Muscle of leg (tissue), 3 donors: ENCODE measurements at regions not wholly inside any gene's neighbourhood (a gene's known extent, or its start where the extent isn't known, plus 50 kb on each side); places are given as distances from the start of the nearest gene placed in this dataset.
"Not testable (repeated sequence)": the region's sequence is repeated elsewhere in the genome, so short reads cannot be mapped to it uniquely, and the experiment has no call there.

Experiments used
- DNase-seq: peaks from one replicate; pipeline ENCODE4 v3.0.0; 2013
- H3K27ac ChIP-seq: one replicate; pipeline ENCODE4 v1.5.1; 2013; ENCODE audit warnings: mild to moderate bottlenecking, low read length, control low read depth
- H3K27me3 ChIP-seq: one replicate; pipeline ENCODE4 v1.6.1; 2013; ENCODE audit warnings: low read length; ENCODE audit not compliant: control insufficient read depth, insufficient read depth
- H3K36me3 ChIP-seq: one replicate; pipeline ENCODE4 v1.6.1; 2013; ENCODE audit warnings: low read length; ENCODE audit not compliant: control insufficient read depth, insufficient read depth
- H3K4me1 ChIP-seq: one replicate; pipeline ENCODE4 v1.6.1; 2013; ENCODE audit warnings: low read length; ENCODE audit not compliant: control insufficient read depth, insufficient read depth
- H3K4me3 ChIP-seq: one replicate; pipeline ENCODE4 v1.5.1; 2013; ENCODE audit warnings: low read length, control low read depth
- H3K9me3 ChIP-seq: replicated peaks from 2 replicates; pipeline ENCODE4 v1.6.1; 2013; ENCODE audit warnings: low read depth, low read length; ENCODE audit not compliant: control insufficient read depth
- WGBS: methylation state at CpG from one replicate; pipeline ENCODE4 v1.1.5; 2013; ENCODE audit warnings: missing lambda C conversion rate; ENCODE audit not compliant: insufficient coverage; 5-methylcytosine and 5-hydroxymethylcytosine counted together

- H3K36me3 ChIP-seq: no peaks in the 10 kb centered on the region
- no peak overlapping the region for H3K4me3 ChIP-seq
- H3K9me3 ChIP-seq: no peaks in the 10 kb centered on the region
- 100% methylated on average over 1 of the region's 2 CpGs for WGBS
- no peak overlapping the region for H3K27ac ChIP-seq
- H3K27me3 ChIP-seq: no peaks in the 10 kb centered on the region
- peaks cover 5% of the 10 kb centered on the region for H3K4me1 ChIP-seq
- no peak for DNase-seq
Measured at GRCh38 chr11:19418221-19418620, 177.5 kb upstream of the E2F8 start.

DNA sequence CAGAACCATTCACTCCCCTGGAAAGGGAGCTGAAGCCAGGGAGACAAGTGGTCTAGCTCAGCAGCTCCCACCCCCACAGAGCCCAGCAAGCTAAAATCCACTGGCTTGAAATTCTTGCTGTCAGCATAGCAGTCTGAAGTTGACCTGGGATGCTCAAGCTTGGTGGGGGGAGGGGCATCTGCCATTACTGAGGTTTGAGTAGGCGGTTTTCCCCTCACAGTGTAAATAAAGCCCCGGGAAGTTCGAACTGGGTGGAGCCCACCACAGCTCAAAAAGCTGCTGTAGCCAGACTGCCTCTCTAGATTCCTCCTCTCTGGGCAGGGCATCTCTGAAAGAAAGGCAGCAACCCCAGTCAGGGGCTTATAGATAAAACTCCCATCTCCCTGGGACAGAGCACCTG lies 171.3 kb upstream of the E2F8 start:
- not testable (repeated sequence) for H3K27me3 ChIP-seq, DNase-seq, H3K4me1 ChIP-seq, H3K9me3 ChIP-seq, H3K27ac ChIP-seq, H3K36me3 ChIP-seq, H3K4me3 ChIP-seq
- WGBS: 5% methylated on average over 3 of the region's 3 CpGs

GRCh38 chr11:19410032-19410431 lies 169.3 kb upstream of the E2F8 start:
- no peaks in the 10 kb centered on the region for H3K9me3 ChIP-seq
- 100% methylated on average over 1 of the region's 3 CpGs for WGBS
- no peaks in the 10 kb centered on the region for H3K4me1 ChIP-seq
- H3K36me3 ChIP-seq: no peaks in the 10 kb centered on the region
- no peak overlapping the region for H3K4me3 ChIP-seq
- no peak overlapping the region for H3K27ac ChIP-seq
- H3K27me3 ChIP-seq: peaks cover 10% of the 10 kb centered on the region
- DNase-seq: no peak

DNA sequence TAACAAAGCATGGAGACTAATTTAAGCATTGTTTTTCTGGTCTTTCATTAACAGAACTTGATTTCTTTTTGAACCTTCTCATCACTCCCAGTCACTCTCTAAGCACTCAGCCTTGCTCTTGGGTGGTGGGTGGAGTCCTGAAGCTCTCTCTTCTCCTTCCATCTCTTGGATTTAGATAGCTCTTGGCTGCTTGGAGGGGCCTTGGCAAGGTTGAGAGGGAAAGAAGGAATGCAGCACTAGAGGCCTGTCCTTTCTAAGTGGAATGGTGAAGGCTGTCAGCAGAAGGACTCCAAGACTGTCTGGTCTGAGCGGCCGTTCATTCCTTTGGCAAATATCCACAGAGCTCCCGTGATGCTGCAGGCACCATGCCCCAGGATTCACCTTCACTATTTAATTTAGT lies 168.6 kb upstream of the E2F8 start:
- 17% methylated on average over 1 of the region's 3 CpGs for WGBS
- H3K27ac ChIP-seq: no peak overlapping the region
- H3K27me3 ChIP-seq: peaks cover 13% of the 10 kb centered on the region
- peak; percentile 70 for DNase-seq
- no peak overlapping the region for H3K4me3 ChIP-seq
- no peaks in the 10 kb centered on the region for H3K36me3 ChIP-seq
- no peaks in the 10 kb centered on the region for H3K4me1 ChIP-seq
- H3K9me3 ChIP-seq: no peaks in the 10 kb centered on the region

GRCh38 chr11:19407677-19408270 lies 167.0 kb upstream of the E2F8 start:
- no peak for DNase-seq
- WGBS: 95% methylated on average over 5 of the region's 17 CpGs
- H3K36me3 ChIP-seq: no peaks in the 10 kb centered on the region
- no peak overlapping the region for H3K27ac ChIP-seq
- peaks cover 13% of the 10 kb centered on the region for H3K27me3 ChIP-seq
- no peaks in the 10 kb centered on the region for H3K9me3 ChIP-seq
- H3K4me3 ChIP-seq: no peak overlapping the region
- no peaks in the 10 kb centered on the region for H3K4me1 ChIP-seq

- WGBS: 70% methylated on average over 3 of the region's 4 CpGs
- H3K4me3 ChIP-seq: no peak overlapping the region
- H3K9me3 ChIP-seq: no peaks in the 10 kb centered on the region
- DNase-seq: no peak
- peaks cover 11% of the 10 kb centered on the region for H3K27me3 ChIP-seq
- no peak overlapping the region for H3K27ac ChIP-seq
- H3K4me1 ChIP-seq: no peaks in the 10 kb centered on the region
- H3K36me3 ChIP-seq: no peaks in the 10 kb centered on the region
Measured at GRCh38 chr11:19405966-19406365, 165.2 kb upstream of the E2F8 start.

GRCh38 chr11:19404787-19405186 lies 164.0 kb upstream of the E2F8 start:
- WGBS: no CpG with 5 or more reads among the region's 6 CpGs
- no peak for DNase-seq
- Histone ChIP-seq H3K4me3 (no peak overlapping the region), H3K27me3 (peaks cover 13% of the 10 kb centered on the region), H3K27ac (no peak overlapping the region), H3K36me3 (no peaks in the 10 kb centered on the region), H3K9me3 (no peaks in the 10 kb centered on the region), H3K4me1 (no peaks in the 10 kb centered on the region)

GRCh38 chr11:19403196-19403895 lies 162.6 kb upstream of the E2F8 start:
- H3K27me3 ChIP-seq: peaks cover 16% of the 10 kb centered on the region
- no peak overlapping the region for H3K4me3 ChIP-seq
- H3K27ac ChIP-seq: no peak overlapping the region
- no peaks in the 10 kb centered on the region for H3K9me3 ChIP-seq
- H3K4me1 ChIP-seq: peaks cover 10% of the 10 kb centered on the region
- no peaks in the 10 kb centered on the region for H3K36me3 ChIP-seq
- no peak for DNase-seq
- 83% methylated on average over 4 of the region's 7 CpGs for WGBS

DNA sequence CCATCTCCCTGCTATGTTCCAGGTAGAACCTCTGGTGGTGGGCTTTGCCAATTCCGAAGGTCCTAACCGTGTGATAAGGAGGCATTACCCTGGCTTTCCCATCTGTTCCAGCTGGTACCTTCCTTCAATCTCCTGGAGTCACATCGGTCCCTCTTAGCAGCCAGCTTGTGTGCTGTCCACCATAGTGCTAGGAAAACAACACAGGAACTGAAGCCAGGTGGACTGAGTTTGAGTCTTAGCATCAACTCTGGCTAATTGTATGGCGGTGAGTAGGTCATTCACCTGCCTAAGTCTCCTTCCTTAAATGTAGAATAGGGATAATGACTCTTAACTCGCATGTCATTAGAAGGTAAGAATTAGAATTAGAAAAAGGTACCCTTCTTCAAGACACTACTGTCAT lies 159.6 kb upstream of the E2F8 start:
- no peak overlapping the region for H3K27ac ChIP-seq
- H3K4me3 ChIP-seq: no peak overlapping the region
- DNase-seq: no peak
- no peaks in the 10 kb centered on the region for H3K36me3 ChIP-seq
- H3K4me1 ChIP-seq: peaks cover 10% of the 10 kb centered on the region
- H3K27me3 ChIP-seq: peaks cover 16% of the 10 kb centered on the region
- H3K9me3 ChIP-seq: no peaks in the 10 kb centered on the region
- 88% methylated on average over 3 of the region's 5 CpGs for WGBS

DNA sequence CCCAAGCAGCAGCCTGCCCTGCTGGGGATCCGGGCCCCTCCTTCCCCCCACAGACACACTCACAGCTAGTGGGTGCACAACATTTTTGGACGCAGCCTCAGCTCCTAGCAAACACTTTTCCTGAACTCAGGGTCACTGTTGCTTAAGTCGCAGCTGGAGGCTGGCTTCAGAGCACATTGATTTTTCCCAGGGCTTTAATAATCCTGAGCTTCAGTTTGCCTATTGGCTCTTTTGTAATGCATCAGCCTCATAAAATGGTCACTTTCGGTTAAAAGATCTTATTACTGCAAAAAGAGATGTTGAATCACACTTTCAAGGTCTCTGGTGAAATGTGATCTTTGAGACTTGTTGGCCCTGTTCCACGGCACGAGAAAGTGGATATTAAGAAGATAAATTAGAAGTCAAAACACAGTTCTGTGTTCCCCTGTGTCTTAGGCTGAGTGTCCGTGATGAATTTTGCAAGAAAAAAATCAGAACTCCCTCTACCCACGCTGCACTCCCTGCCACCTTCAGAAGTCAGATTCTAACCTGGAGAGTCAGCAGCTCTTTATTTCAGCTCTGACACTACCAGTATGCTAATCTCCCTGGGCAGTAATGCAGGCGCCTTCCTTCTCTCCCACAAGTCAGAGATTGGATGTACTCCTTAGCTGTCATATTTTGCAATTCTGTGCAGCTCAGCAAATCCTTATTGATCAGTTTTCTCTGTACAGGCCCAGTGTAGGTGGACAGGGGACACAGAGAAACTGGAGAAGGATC lies 158.2 kb upstream of the E2F8 start:
- H3K27me3 ChIP-seq: peaks cover 13% of the 10 kb centered on the region
- peaks cover 10% of the 10 kb centered on the region for H3K4me1 ChIP-seq
- no peak overlapping the region for H3K4me3 ChIP-seq
- no peaks in the 10 kb centered on the region for H3K36me3 ChIP-seq
- peak; percentile 75 for DNase-seq
- WGBS: 19% methylated on average over 3 of the region's 9 CpGs
- no peak overlapping the region for H3K27ac ChIP-seq
- H3K9me3 ChIP-seq: no peaks in the 10 kb centered on the region
